AG04450 (cell line): ENCODE measurements at regions not wholly inside any gene's neighbourhood (a gene's known extent, or its start where the extent isn't known, plus 50 kb on each side); places are given as distances from the start of the nearest gene placed in this dataset.

ENCODE experiments used
- CTCF ChIA-PET: fragments of 300-600, 350-600 bp; formaldehyde crosslinking; extraction: SDS; loops from one replicate; lab custom pipeline; 2022; ENCODE audit warnings: antibody characterized with exemption, inconsistent platforms; lab: Charles Lee
- POLR2A ChIA-PET: fragments of 350-600 bp; formaldehyde crosslinking; extraction: SDS; loops from one replicate; lab custom pipeline; 2021; ENCODE audit warnings: antibody characterized with exemption, inconsistent platforms; lab: Yijun Ruan, JAX
- DNase-seq: peaks from one replicate; pipeline ENCODE4 v3.0.0-alpha.2; 2011; ENCODE audit warnings: low read depth, low spot score
- H3K27ac ChIP-seq: one replicate; pipeline ENCODE4 v1.5.1; 2012; ENCODE audit warnings: low read depth, low read length, control low read depth
- H3K27me3 ChIP-seq: one replicate; pipeline ENCODE4 v1.6.0; 2012; ENCODE audit warnings: low read length; ENCODE audit not compliant: control insufficient read depth, insufficient read depth
- H3K4me3 ChIP-seq: 2 replicates; pipeline ENCODE4 v1.5.1; 2011; ENCODE audit warnings: mild to moderate bottlenecking, low read depth, low read length, control low read depth
- H3K9me3 ChIP-seq: 2 replicates; pipeline ENCODE4 v1.5.1; 2012; ENCODE audit warnings: low read length; ENCODE audit not compliant: control insufficient read depth, insufficient read depth
- TF ChIP-seq, protein P1 (sequence below): IDR thresholded peaks from 2 replicates; pipeline ENCODE4 v1.5.1; 2011; ENCODE audit warnings: low read depth, low read length, control low read depth, inconsistent platforms

DNA sequence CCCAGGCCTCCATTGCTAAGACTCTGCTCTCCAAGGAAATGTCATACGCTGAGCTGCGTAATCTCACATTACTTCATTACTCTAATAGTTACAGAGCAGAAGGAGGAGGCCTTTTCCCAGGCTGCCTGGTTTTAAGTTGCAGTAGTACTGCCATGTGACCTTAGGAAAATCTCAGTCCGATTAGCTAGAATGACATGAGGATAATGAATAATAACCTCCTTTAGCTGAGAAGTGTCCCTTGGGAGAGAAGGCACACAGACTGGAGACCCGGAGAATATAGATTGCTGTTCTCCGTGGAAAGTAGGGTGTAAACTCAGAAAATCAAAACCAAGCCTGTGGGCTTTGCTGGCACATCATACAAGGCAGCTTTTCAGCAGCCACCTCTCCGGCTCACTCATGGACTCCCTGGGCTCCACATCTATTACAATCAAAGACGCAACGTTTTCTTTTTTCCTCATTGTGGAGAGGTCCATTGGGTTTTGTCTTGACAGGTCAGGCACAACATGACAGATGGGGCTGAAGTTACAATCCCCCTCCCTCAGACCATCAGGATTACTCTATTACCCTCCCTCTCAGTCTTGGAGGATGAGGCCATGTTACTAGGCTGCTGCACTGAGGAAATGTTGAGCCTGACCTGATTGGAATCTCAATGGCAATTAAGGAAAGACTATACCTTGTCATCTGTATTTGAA is 134.8 kb upstream of the MB21D2 start:
- CTCF ChIA-PET = interaction anchor here (2.8 kb wide), 1 partner anchor 11 kb away, joined by 14 read pairs; no protein-coding TSS in a partner anchor
- no peak overlapping the region for H3K27ac ChIP-seq
- DNase-seq = no peak
- POLR2A ChIA-PET = no interaction called here
- H3K9me3 ChIP-seq = no peaks in the 10 kb centered on the region
- TF ChIP-seq, protein P1, sequence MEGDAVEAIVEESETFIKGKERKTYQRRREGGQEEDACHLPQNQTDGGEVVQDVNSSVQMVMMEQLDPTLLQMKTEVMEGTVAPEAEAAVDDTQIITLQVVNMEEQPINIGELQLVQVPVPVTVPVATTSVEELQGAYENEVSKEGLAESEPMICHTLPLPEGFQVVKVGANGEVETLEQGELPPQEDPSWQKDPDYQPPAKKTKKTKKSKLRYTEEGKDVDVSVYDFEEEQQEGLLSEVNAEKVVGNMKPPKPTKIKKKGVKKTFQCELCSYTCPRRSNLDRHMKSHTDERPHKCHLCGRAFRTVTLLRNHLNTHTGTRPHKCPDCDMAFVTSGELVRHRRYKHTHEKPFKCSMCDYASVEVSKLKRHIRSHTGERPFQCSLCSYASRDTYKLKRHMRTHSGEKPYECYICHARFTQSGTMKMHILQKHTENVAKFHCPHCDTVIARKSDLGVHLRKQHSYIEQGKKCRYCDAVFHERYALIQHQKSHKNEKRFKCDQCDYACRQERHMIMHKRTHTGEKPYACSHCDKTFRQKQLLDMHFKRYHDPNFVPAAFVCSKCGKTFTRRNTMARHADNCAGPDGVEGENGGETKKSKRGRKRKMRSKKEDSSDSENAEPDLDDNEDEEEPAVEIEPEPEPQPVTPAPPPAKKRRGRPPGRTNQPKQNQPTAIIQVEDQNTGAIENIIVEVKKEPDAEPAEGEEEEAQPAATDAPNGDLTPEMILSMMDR = no peak
- peaks cover 7% of the 10 kb centered on the region for H3K27me3 ChIP-seq
- no peak overlapping the region for H3K4me3 ChIP-seq

DNA sequence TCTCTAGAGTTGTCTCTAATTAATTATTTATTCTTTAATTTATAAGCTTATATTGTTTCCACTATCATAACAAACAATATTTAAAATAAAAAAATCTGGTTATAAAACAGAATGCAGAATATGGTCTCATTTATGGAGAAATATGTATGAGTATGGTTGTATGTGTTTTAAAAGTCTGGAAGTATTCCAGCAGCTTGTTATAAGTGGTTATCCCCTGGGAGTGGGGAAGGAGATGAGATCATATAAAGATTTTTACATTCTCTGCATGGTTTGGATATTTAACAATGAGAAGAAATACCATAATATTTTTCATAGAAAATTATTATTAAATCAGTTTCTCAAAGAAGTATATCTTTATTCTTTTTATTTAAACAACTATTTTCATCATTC is 135.4 kb upstream of the MB21D2 start:
- ChIA-PET POLR2A (no interaction called here), CTCF (interaction anchor here (2.8 kb wide), 1 partner anchor 11 kb away, joined by 14 read pairs; no protein-coding TSS in a partner anchor)
- Histone ChIP-seq H3K27ac (no peak overlapping the region), H3K4me3 (no peak overlapping the region), H3K27me3 (peaks cover 4% of the 10 kb centered on the region), H3K9me3 (no peaks in the 10 kb centered on the region)
- DNase-seq = no peak
- TF ChIP-seq, protein P1 = no peak

GRCh38 chr3:193055352-193055751 is 137.7 kb upstream of the MB21D2 start:
- no peaks in the 10 kb centered on the region for H3K9me3 ChIP-seq
- H3K27me3 ChIP-seq = peaks cover 2% of the 10 kb centered on the region
- ChIA-PET POLR2A (no interaction called here), CTCF (interaction anchor here (1.6 kb wide), 1 partner anchor 14 kb away, joined by 9 read pairs; no protein-coding TSS in a partner anchor)
- H3K27ac ChIP-seq = no peak overlapping the region
- TF ChIP-seq, protein P1 = no peak
- no peak overlapping the region for H3K4me3 ChIP-seq
- no peak for DNase-seq

- Histone ChIP-seq H3K27me3 (no peaks in the 10 kb centered on the region), H3K27ac (no peak overlapping the region), H3K9me3 (no peaks in the 10 kb centered on the region), H3K4me3 (no peak overlapping the region)
- POLR2A ChIA-PET = no interaction called here
- DNase-seq = no peak
- CTCF ChIA-PET = no interaction called here
- TF ChIP-seq, protein P1 = no peak
Observed at GRCh38 chr3:193057616-193058015, 140.0 kb upstream of the MB21D2 start.

DNA sequence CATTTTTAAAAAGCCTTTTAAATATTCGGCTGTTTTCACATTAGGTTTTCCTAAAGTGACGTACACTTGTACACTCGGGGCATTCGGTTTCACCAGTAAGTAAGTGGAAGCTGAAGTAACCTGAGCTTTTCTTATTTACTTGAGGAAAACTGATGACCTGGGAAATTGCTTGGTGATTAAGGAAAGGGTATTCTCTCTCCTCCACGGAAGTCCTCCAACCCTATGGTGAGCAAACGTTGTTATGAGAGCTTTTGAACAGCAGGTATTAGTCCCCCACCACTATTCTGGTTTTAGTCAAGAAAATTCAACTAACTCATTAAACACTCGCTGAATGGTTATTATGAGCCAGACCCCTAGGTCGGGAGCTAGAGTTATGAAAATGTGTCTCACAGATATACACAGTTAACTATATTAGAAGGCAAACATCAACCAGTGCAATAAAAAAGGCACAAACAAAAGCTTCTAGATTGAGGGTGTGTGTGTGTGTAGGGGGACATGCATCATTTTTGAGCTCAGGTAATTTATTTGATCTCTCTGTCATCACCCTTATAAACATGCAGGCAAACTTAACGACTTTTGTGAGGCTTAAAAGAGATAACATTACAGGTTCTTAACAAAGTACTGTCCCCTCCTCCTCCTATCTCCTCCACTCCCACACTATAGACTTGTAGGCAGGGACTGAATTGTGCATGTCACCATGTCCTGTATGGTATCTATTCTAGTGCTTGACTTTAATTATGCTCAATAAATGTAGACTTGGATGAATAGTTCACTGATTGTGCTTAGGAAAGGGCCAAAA is 143.3 kb upstream of the MB21D2 start:
- DNase-seq = no peak

More for the DNA sequence above, 143.3 kb upstream of the MB21D2 start:
- POLR2A ChIA-PET = no interaction called here
- no peak overlapping the region for H3K4me3 ChIP-seq
- TF ChIP-seq, protein P1 = no peak
- H3K27ac ChIP-seq = no peak overlapping the region
- no peaks in the 10 kb centered on the region for H3K9me3 ChIP-seq
- H3K27me3 ChIP-seq = no peaks in the 10 kb centered on the region
- CTCF ChIA-PET = interaction anchor here (1.3 to 1.7 kb wide), 2 partner anchors 20 to 244 kb away, joined by 4 to 5 read pairs; no protein-coding TSS in a partner anchor
